T-cell (primary cell): ENCODE measurements at regions not wholly inside any gene's neighbourhood (a gene's known extent, or its start where the extent isn't known, plus 50 kb on each side); places are given as distances from the start of the nearest gene placed in this dataset.

Experiments
- ATAC-seq, 4 experiments: fragments of 200-7000 bp in 3 of 4; fragments of 150-1000 bp in 1 of 4; cut with Tn5 transposase; replicated peaks in 1 of 4; 1 replicate in 3 of 4; 2 replicates in 1 of 4; pipeline ENCODE4 v1.10.0; 2021; ENCODE audit warnings: moderate library complexity in 3 of 4, mild to moderate bottlenecking in 2 of 4, moderate number of reproducible peaks in 1 of 4
- CTCF ChIA-PET, 2 donors: fragments of 300-600 bp; sonication (Branson Sonifier 250); formaldehyde crosslinking; loops; one replicate each; lab custom pipeline; 2022; ENCODE audit warnings: antibody characterized with exemption in 2 of 2; lab: Charles Lee
- POLR2A ChIA-PET, 2 donors: fragments of 300-600 bp; sonication (Branson Sonifier 250); formaldehyde crosslinking; loops; one replicate each; lab custom pipeline; 2022; ENCODE audit warnings: antibody characterized with exemption in 2 of 2; lab: Charles Lee
- DNase-seq, 35 experiments: peaks; one replicate each; pipeline versions ENCODE4 v3.0.0 to v3.0.0-alpha.2; 2013 to 2023
- H3K27ac ChIP-seq: one replicate; pipeline ENCODE4 v1.5.1; 2013; ENCODE audit warnings: low read length
- H3K27me3 ChIP-seq, 2 experiments: replicated peaks in 1 of 2; 1 replicate in 1 of 2; 2 replicates in 1 of 2; pipeline versions ENCODE4 v1.6.1 to v1.7.0; 2013; ENCODE audit warnings: low read length in 1 of 2, mixed read lengths in 1 of 2; ENCODE audit not compliant: control insufficient read depth in 2 of 2, insufficient read depth in 2 of 2; ENCODE audit errors: extremely low read depth in 1 of 2
- H3K36me3 ChIP-seq, 2 donors: 1 replicate in 1 of 2; 2 replicates in 1 of 2; pipeline versions ENCODE4 v1.6.1 to v1.7.0; 2013; ENCODE audit warnings: low read length in 1 of 2; ENCODE audit not compliant: control insufficient read depth in 2 of 2, insufficient read depth in 1 of 2; ENCODE audit errors: extremely low read depth in 1 of 2
- H3K4me1 ChIP-seq, 2 experiments: 1 replicate in 1 of 2; 2 replicates in 1 of 2; pipeline versions ENCODE4 v1.6.1 to v1.7.0; 2013; ENCODE audit warnings: low read length in 2 of 2, mixed read lengths in 1 of 2; ENCODE audit not compliant: insufficient read depth in 2 of 2, control insufficient read depth in 1 of 2; ENCODE audit errors: extremely low read depth in 1 of 2
- H3K4me3 ChIP-seq, 2 donors: 1 replicate in 1 of 2; 2 replicates in 1 of 2; pipeline versions ENCODE4 v1.5.1 to v1.7.0; 2013; ENCODE audit warnings: mild to moderate bottlenecking in 2 of 2, low read length in 1 of 2, moderate library complexity in 1 of 2; ENCODE audit not compliant: control insufficient read depth in 1 of 2; ENCODE audit errors: extremely low read depth in 1 of 2
- H3K9me3 ChIP-seq: 2 replicates; pipeline ENCODE4 v1.7.0; 2013
- H3K27ac Mint-ChIP-seq, 2 donors: one replicate each; pipeline ENCODE4 v1.8.0; 2020 to 2021; ENCODE audit warnings: mild to moderate bottlenecking in 2 of 2, mixed read lengths in 2 of 2
- H3K27me3 Mint-ChIP-seq, 2 donors: one replicate each; pipeline ENCODE4 v1.8.0; 2021 to 2022; ENCODE audit warnings: mixed read lengths in 2 of 2
- H3K36me3 Mint-ChIP-seq: one replicate; pipeline ENCODE4 v1.8.0; 2021; ENCODE audit warnings: mixed read lengths
- H3K4me1 Mint-ChIP-seq, 3 donors: one replicate each; pipeline ENCODE4 v1.8.0; 2020 to 2022; ENCODE audit warnings: mixed read lengths in 3 of 3, mild to moderate bottlenecking in 1 of 3
- H3K4me3 Mint-ChIP-seq, 3 donors: one replicate each; pipeline ENCODE4 v1.8.0; 2020 to 2022; ENCODE audit warnings: mild to moderate bottlenecking in 3 of 3, mixed read lengths in 3 of 3, moderate library complexity in 3 of 3
- H3K9me3 Mint-ChIP-seq, 3 donors: one replicate each; pipeline ENCODE4 v1.8.0; 2020 to 2022; ENCODE audit warnings: mixed read lengths in 3 of 3
- WGBS: methylation state at CpG from one replicate; pipeline ENCODE4 v1.1.5; 2013; ENCODE audit warnings: missing lambda C conversion rate; ENCODE audit not compliant: insufficient coverage; 5-methylcytosine and 5-hydroxymethylcytosine counted together

DNA sequence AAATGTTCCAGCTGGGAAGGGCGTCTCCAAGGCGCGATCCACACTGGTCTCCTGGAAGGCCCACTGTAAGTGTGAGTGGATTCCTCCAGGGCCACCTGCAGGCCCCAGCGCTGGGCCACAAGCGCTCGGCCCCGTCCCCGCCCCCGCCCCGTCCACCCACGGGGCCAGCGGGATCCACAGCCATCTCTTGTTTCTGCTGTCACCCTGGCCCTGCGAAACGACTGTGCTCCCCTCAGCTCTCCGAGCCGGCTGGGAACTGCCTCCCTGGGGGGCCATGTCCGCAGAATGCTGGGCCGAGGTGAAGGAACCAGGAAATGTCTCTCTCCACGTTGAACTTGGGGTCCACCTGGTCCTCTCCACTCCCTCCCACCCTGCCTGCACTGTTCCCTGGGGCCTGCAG, 1955.2 kb downstream of the TP53TG3F start:
- Histone ChIP-seq H3K9me3 (peaks cover 8% of the 10 kb centered on the region), H3K27ac (no peak overlapping the region), H3K27me3 (no peaks in the 10 kb centered on the region), H3K36me3 (no peaks in the 10 kb centered on the region), H3K4me1 (no peaks in the 10 kb centered on the region), H3K4me3 (no peak overlapping the region)
- Mint-ChIP-seq H3K9me3 (peaks cover 13 to 40% (median 28%) of the 10 kb centered on the region in 3 donors), H3K4me3 (no peak overlapping the region), H3K36me3 (no peaks in the 10 kb centered on the region), H3K4me1 (no peaks in the 10 kb centered on the region), H3K27me3 (no peaks in the 10 kb centered on the region), H3K27ac (no peak overlapping the region)
- WGBS, result 82% methylated on average over 19 of the region's 19 CpGs
- no peak for ATAC-seq
- ChIA-PET CTCF (no interaction called here), POLR2A (no interaction called here)
- DNase-seq, result no peak

DNA sequence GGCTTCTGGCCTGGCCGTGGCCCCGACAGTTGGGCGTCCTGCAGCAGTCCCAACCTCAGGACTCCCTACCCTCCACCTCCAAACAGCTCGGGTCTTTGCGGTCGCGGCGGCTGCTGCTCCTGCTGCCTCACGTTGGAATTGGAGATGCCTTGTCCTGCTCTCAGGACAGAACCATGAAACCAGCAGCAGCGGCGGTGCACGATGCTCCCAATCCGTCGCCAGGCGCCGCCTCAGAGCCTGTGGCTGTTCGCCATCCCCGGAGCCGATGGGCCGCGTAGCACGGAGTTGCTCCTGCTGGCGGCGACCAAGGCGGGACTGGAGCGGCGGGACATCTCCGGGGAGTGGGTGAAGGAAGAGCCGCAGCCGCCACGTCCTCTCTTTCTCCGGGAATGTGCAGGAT, 1965.9 kb downstream of the TP53TG3F start:
- H3K4me1 Mint-ChIP-seq, result no peaks in the 10 kb centered on the region
- H3K27me3 ChIP-seq, result no peaks in the 10 kb centered on the region
- no peak overlapping the region for H3K4me3 Mint-ChIP-seq
- H3K4me1 ChIP-seq, result no peaks in the 10 kb centered on the region
- H3K27ac ChIP-seq, result no peak overlapping the region
- ATAC-seq (no peak), DNase-seq (no peak)
- H3K27me3 Mint-ChIP-seq, result no peaks in the 10 kb centered on the region
- H3K36me3 Mint-ChIP-seq, result no peaks in the 10 kb centered on the region
- ChIA-PET CTCF (no interaction called here), POLR2A (no interaction called here)
- H3K9me3 Mint-ChIP-seq, result peaks cover 8 to 55% (median 37%) of the 10 kb centered on the region in 3 donors
- no peaks in the 10 kb centered on the region for H3K36me3 ChIP-seq
- no peak overlapping the region for H3K27ac Mint-ChIP-seq
- peaks cover 4% of the 10 kb centered on the region for H3K9me3 ChIP-seq
- H3K4me3 ChIP-seq, result no peak overlapping the region
- WGBS, result 66% methylated on average over 28 of the region's 32 CpGs

DNA sequence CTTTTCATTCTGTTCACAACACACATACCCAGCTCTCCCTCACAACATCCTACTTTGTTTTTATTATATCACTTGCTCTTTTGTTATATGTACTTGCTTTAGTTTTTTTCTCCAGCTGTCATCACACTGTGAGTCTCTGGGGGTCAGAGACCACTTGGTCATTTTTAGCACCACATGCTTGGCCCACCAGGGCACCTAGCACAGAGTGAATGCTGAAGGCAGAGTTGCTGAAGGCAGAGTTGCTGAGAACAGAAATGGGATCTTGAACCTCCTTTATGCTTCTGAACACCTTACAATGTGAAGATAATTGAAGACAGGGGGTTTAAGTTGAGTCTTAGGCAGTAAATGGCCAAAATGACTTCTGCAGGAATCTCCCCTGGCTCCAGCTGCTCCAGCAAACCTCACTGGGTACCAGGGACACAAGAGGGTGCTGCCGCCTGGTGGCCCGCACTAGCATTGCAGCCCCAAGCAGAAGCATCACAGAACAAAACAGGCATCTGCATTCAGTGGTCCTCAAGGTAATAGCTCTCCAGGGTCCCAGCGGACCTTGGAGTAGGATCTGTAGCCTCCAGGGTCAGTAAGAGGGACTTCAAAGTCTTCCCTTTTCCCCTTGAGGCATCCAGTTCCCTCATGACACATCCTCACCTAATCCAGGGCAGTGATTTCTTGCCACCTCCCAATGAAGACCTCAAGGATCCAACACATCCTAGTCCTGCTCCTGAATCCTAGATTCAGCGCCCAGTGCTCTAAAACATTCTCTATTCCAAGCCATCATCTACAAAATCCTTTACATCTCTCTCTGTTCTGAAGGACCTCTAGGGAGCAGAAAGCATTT, 1972.6 kb downstream of the TP53TG3F start:
- ChIA-PET POLR2A (interaction anchor here in 1 of 2 donors (0.6 kb wide), 1 partner anchor 299 kb away, joined by 3 read pairs; no protein-coding TSS in a partner anchor), CTCF (no interaction called here)
- no peaks in the 10 kb centered on the region for H3K27me3 Mint-ChIP-seq
- no peaks in the 10 kb centered on the region for H3K36me3 Mint-ChIP-seq
- Histone ChIP-seq H3K27me3 (no peaks in the 10 kb centered on the region), H3K9me3 (peaks cover 6% of the 10 kb centered on the region), H3K4me3 (no peak overlapping the region), H3K36me3 (no peaks in the 10 kb centered on the region), H3K27ac (no peak overlapping the region), H3K4me1 (no peaks in the 10 kb centered on the region)
- peaks cover 9 to 39% (median 38%) of the 10 kb centered on the region in 3 donors for H3K9me3 Mint-ChIP-seq
- H3K4me1 Mint-ChIP-seq, result no peaks in the 10 kb centered on the region
- no peak overlapping the region for H3K4me3 Mint-ChIP-seq
- WGBS, result 12% methylated on average over 4 of the region's 4 CpGs
- H3K27ac Mint-ChIP-seq, result no peak overlapping the region
- DNase-seq (no peak), ATAC-seq (no peak)

DNA sequence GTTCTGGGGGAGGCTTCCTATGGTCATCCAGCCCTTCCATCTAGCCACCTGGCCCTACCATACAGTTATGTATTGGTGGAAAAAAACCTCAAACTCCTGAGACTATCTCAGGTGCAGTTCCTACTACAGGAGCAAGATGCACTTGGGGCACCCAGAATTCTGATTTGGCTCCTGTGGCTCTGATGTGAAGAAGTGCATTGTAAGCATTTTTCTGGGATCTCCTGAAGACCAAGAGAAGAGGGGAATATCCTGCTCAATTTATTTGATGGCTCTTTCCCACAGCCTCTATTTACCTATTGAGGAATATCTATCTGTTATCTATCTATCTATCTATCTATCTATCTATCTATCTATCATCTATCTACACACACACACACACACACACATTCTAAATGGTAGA, 1981.5 kb downstream of the TP53TG3F start:
- POLR2A ChIA-PET, result no interaction called here
- Mint-ChIP-seq H3K27me3 (no peaks in the 10 kb centered on the region), H3K4me1 (no peaks in the 10 kb centered on the region), H3K27ac (no peak overlapping the region), H3K36me3 (no peaks in the 10 kb centered on the region), H3K9me3 (peaks cover 16 to 35% (median 24%) of the 10 kb centered on the region in 3 donors), H3K4me3 (no peak overlapping the region)
- Histone ChIP-seq H3K4me3 (no peak overlapping the region), H3K9me3 (peaks cover 11% of the 10 kb centered on the region), H3K4me1 (no peaks in the 10 kb centered on the region), H3K36me3 (no peaks in the 10 kb centered on the region), H3K27ac (no peak overlapping the region), H3K27me3 (no peaks in the 10 kb centered on the region)
- CTCF ChIA-PET, result no interaction called here
- no peak for ATAC-seq
- DNase-seq, result no peak

DNA sequence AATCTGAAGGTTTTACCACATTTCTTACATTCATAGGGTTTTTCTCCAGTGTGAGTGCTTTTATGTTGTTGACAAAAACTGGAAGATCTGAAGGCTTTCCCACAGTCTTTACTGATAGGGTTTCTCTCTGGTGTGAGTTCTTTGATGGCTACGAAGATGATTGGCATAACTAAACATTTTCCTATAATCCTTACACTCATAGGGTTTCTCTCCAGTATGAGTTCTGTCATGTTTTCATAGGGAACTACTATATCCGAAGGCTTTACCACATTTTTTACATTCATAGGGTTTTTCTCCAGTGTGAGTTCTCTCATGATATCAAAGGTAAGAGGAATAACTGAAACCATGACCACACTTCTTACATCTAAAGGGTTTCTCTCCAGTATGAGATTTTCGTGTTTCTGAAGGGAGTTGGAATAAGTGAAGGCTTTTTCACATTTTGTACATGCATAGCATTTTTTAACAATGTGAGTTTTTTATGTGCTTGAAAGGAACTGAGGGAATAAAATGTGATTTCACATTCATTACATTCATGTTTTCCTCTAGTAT, 1987.7 kb downstream of the TP53TG3F start:
- no peak overlapping the region for H3K4me3 Mint-ChIP-seq
- POLR2A ChIA-PET, result no interaction called here
- Histone ChIP-seq H3K4me1 (no peaks in the 10 kb centered on the region), H3K27me3 (no peaks in the 10 kb centered on the region), H3K4me3 (no peak overlapping the region), H3K27ac (no peak overlapping the region), H3K36me3 (no peaks in the 10 kb centered on the region), H3K9me3 (peaks cover 9% of the 10 kb centered on the region)
- no peak for DNase-seq
- CTCF ChIA-PET, result no interaction called here
- no peaks in the 10 kb centered on the region for H3K4me1 Mint-ChIP-seq
- no CpG with 5 or more reads among the region's 3 CpGs for WGBS
- H3K9me3 Mint-ChIP-seq, result peaks cover 37 to 54% (median 52%) of the 10 kb centered on the region in 3 donors
- no peak overlapping the region for H3K27ac Mint-ChIP-seq
- ATAC-seq, result no peak
- H3K27me3 Mint-ChIP-seq, result no peaks in the 10 kb centered on the region
- no peaks in the 10 kb centered on the region for H3K36me3 Mint-ChIP-seq

DNA sequence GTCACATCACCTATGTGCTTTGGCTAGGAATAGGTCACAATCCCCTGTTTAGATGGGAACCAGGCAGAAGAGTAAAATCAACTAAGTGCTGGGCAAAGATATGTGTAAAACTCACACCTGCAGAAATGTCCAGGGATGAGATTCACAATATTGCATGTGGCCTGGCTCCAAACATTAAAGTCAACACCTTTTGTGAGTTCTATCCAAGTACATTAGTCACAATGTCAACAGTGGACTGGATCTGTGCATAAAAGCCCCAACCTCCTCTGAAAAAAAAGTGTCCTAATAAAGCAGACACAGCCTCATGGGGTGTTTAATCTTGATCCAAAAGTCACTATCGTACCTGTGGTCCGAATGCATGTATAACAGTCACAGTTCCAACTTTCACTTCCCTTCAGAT, 1990.3 kb downstream of the TP53TG3F start:
- no peak overlapping the region for H3K4me3 ChIP-seq
- Mint-ChIP-seq H3K4me3 (no peak overlapping the region), H3K9me3 (peaks cover 35 to 48% (median 48%) of the 10 kb centered on the region in 3 donors), H3K36me3 (no peaks in the 10 kb centered on the region), H3K27me3 (no peaks in the 10 kb centered on the region), H3K4me1 (no peaks in the 10 kb centered on the region), H3K27ac (no peak overlapping the region)
- no peak overlapping the region for H3K27ac ChIP-seq
- DNase-seq (no peak), ATAC-seq (no peak)
- POLR2A ChIA-PET, result no interaction called here
- H3K36me3 ChIP-seq, result no peaks in the 10 kb centered on the region
- WGBS, result no CpG with 5 or more reads among the region's 2 CpGs
- H3K4me1 ChIP-seq, result no peaks in the 10 kb centered on the region
- H3K9me3 ChIP-seq, result peaks cover 9% of the 10 kb centered on the region
- H3K27me3 ChIP-seq, result no peaks in the 10 kb centered on the region
- CTCF ChIA-PET, result no interaction called here
